ENCODE measurements at regions not wholly inside any gene's neighbourhood (a gene's known extent, or its start where the extent isn't known, plus 50 kb on each side); places are given as distances from the start of the nearest gene placed in this dataset.
"Not testable (repeated sequence)": the region's sequence is repeated elsewhere in the genome, so short reads cannot be mapped to it uniquely, and the experiment has no call there.

DNA sequence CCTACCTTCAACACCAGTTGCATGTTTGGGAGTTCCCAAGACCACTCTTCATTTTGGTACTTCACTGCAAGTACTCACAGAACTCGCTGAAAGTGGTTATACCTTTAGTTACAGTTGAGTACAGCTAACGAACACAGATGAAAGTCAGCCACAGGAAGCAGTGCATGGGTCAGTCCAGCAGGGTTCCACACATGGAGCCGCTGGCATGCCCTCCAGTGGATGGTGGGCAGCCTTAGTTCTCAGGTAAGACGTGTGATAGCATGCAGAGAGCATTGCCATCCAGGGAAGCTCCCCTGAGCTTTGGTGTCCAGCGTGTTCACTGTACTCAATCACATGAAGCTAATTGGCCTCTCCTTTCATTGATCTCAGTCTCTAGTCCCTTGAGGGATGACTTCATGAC, 815.3 kb downstream of the RNF144A start:
- DNase-seq = no peak

DNA sequence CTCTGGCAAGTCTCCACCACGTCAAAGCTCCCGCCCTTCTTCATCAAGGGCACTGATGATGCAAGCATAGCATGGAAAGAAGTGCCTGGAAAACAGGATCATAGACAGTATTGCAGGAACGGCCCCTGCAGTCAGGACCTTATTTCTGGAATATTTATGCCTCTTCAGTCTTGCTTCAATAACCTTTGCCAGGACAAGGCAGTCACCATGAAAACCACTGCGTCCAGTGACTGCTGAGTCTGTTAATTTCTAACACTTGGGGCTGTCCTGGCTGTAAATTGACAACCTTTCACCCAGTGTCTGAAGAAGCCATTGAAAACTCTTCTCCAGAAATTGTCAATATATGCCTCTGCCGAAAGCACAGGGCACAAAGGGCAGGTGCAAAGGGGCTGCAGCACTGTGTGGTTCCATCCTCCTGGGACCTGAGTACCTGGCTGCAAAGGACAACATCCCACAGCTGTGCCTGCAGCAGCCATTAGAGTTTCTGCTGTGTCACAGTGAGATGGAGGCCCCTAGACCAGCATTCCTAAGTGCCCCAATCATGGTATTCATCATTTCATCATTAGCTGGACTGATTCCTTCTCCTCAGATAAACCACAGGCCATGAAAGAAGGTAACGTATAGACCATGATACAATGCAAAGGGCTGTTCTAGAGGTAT, 819.6 kb downstream of the RNF144A start:
- DNase-seq = no peak

GRCh38 chr2:7738596-7738995, 821.4 kb downstream of the RNF144A start:
- DNase-seq = no peak

- DNase-seq = no peak
Observed at GRCh38 chr2:7740114-7740513, 822.9 kb downstream of the RNF144A start.

DNA sequence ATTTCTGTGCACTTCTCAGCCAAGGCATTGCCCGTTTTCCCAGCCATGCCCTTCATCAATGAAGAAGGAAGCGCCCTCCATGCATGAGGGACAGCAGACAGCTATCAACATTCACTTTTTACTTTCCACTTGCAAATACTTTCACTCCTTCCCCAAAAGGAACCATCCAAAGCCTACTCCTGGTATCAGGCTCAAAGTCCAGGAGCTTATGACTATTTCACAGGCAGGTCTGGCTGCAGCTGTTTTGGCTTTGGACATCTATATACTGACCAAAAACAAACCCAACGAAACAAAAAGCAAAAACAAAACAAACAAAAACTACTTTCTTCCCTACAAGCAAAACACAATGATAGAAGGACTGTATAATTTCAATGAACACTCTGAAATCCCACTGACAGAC, 825.1 kb downstream of the RNF144A start:
- no peak for DNase-seq

DNA sequence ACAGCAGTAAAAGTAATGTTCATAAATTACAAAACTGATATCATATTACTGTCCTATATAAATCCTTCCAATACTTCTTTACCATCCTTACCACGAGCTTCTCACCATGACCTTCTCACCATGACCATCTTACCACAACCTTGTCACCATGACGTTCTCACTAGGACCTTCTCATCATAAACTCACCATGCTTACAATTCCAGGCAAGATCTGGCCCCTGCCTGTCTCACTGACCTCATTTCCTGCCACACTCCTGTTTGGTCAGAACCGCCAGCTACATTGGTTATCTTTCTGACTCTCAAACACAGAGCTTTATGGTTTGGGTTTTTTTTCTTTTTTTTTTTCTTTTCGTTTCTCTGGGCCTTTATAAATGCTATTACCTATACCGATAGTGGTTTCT, 827.6 kb downstream of the RNF144A start:
- no peak for DNase-seq

GRCh38 chr2:7745369-7745768, 828.2 kb downstream of the RNF144A start:
- DNase-seq = no peak

DNA sequence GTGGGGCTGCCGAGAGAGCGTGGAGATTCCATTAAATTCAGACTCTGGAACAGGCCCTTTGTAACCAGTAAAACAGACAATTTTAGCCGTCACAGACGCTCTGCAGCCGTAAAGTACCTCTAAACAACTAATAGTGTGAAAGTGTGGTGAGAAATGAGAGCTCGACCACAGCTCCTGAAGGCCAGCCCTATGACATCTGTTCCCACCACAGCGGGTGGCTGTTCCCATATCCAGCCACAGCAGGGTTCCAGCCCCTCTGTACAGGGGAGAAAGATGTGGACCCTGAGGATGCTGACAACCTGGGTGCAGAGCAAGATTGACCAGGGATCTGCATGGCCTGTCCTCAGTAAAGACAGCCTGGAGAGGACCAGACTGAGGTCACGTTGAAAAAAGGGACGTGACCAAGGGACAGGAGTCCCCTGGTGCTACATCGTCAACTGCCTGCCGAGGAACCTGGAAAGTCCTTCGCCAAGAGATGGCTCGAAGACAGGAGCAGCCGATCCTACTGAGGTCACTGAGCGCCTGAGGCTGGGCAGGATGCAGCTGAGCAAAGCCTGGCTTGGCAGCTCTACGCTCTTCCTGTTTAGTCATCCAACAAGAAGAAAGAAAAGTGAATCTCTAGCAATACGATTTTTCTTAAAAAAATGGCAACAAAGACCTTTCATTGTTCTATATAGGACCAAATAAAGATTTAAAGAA, 831.7 kb downstream of the RNF144A start:
- DNase-seq = no peak

DNA sequence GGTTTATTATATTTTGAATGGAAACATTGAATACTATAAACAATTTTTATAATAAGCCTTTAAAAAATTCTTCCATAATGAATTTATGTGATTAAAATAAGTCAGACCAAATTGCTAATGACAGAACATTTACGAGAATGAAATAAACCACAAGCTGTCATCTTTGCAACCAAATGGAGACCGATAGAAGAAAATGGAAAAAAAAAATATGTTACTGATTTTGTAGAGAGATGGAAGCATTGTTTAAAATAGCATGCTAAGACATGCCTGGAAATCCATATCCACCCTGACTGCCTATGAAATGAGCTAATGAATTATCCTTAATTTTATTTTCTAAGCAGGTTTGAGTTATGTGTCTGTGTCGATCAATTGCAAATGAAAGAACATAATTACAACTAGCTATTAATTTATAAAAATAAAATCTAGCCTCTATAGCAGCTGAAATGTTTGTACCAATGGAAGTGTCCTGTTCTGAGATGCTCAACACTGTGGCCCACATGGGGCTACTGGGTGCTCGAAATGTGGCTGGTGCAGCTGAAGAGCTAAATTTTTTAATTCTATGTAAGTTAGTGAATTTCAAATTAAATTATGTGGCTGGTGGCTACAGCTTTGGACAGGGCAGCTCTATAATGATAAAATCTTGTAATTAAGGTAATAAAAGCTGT, 832.8 kb downstream of the RNF144A start:
- DNase-seq = no peak

- DNase-seq = no peak
Observed at GRCh38 chr2:7752291-7752690, 835.1 kb downstream of the RNF144A start.

DNA sequence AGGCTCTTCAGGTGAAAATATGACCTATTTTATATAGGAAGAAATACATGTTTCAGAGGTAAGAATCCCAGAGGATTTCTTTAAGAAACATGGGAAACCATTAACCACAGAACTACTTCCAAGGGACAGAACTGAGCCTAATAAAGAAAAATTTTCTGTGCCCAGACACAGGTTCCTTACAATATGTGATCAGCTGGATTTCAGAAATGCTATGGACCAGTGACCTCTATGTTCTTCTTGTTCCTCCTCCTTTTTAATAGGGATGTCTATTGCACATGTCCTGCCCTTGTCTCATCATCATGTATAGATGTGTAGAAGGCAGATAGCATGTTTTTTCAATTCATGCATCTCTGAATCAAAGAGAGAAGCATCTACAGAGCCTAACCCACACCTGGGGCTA, 836.6 kb downstream of the RNF144A start:
- no peak for DNase-seq

GRCh38 chr2:7755879-7756278, 838.7 kb downstream of the RNF144A start:
- no peak for DNase-seq

GRCh38 chr2:7758073-7758759, 841.0 kb downstream of the RNF144A start:
- no peak for DNase-seq

GRCh38 chr2:7759898-7760297, 842.7 kb downstream of the RNF144A start:
- no peak for DNase-seq

DNA sequence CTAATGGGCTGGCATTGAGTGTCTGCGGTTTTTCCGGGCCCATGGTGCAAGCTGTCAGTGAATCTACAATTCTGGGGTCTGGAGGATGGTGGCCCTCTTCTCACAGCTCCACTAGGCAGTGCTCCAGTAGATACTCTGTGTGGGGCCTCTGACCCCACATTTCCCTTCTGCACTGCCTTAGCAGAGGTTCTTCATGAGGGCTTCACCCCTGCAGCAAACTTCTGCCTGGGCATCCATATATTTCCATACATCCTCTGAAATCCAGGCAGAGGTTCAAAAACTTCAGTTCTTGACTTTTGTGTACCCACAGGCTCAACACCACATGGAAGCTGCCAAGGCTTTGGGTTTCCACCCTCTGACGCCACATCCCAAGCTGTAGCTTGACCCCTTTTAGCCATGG, 846.2 kb downstream of the RNF144A start:
- not testable (repeated sequence) for DNase-seq

DNA sequence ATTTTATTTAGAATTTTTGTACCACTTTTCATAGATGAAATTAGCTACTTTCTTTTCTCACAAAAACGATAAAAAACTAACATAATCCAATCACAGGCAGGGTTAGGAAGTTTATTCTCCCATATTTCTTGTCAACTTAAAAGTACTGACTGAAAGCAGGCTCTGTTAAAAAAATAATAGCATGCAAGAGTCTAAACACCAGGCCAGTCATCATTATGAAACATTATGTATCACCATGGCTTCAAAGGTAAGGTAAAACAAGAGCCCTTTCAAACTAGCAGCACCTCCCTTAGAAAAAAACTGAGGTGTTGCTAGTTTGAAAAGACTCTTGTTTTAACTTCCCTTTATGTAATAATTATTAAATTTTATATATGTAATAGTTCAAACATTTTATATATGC, 848.0 kb downstream of the RNF144A start:
- DNase-seq = no peak

GRCh38 chr2:7766088-7766722, 849.0 kb downstream of the RNF144A start:
- no peak for DNase-seq

DNA sequence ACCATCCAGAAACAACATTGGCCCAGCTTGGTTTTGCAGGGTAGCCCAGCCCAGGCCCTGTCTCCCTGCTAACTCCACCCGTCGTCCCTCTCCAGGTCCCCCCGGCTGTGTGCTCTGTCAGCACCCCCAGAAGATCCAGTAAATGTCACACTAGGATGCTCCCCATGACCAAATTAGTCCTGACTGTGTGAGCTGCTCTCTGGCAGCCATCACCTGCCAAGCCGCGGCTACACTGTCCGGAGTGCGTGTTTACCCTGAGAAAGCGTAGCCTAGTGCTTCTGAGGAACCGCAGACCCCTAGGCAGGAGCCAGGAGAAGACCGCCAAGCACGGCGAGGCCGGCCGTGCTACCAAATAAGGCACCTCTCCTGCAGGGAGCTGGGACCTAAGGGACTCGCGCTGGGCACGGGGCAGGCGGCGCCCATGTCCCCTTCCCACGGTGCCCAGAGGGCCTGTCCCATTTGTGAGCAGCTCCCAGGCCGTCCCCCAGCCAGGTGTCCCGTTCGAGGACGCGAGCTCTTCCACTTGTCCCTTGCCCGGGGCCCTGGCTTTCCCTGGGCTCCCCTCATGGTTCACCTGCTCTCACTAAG, 849.9 kb downstream of the RNF144A start:
- DNase-seq = no peak

DNA sequence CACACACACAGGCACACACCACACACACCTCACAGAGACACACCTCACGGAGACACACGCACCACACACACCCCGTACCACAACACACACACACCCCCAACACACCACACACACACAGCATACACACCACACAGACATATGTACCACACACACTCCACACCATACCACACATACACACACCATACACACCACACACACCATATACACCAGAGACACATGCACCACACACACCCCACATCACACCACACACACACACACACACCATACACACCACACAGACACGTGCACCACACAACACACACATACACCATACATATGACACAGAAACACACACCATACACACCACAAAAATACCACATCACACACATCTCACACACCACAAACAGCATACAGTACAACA, 850.7 kb downstream of the RNF144A start:
- DNase-seq = no peak

- no peak for DNase-seq
Observed at GRCh38 chr2:7771781-7772180, 854.6 kb downstream of the RNF144A start.

- no peak for DNase-seq
Observed at GRCh38 chr2:7773362-7774360, 856.4 kb downstream of the RNF144A start.

GRCh38 chr2:7774481-7774880, 857.3 kb downstream of the RNF144A start:
- DNase-seq = no peak

Data from kidney glomerular epithelial cell (primary cell).